ENCODE measurements at regions not wholly inside any gene's neighbourhood (a gene's known extent, or its start where the extent isn't known, plus 50 kb on each side); places are given as distances from the start of the nearest gene placed in this dataset.

- Histone ChIP-seq H3K4me3 (no peak overlapping the region), H3K27ac (no peak overlapping the region)
- no peak for TF ChIP-seq CTCF (IDR thresholded peaks at IDR 0.05)
- no peak for DNase-seq (ENCODE audit: low spot score)
Measured at GRCh38 chr5:103783669-103784068, 221.1 kb upstream of the NUDT12 start.

- no peak for TF ChIP-seq CTCF (IDR thresholded peaks at IDR 0.05)
- no peak for DNase-seq (ENCODE audit: low spot score)
- Histone ChIP-seq H3K4me3 (no peak overlapping the region), H3K27ac (no peak overlapping the region)
Measured at GRCh38 chr5:103780794-103781193, 218.2 kb upstream of the NUDT12 start.

GRCh38 chr5:103774721-103775120 is 212.1 kb upstream of the NUDT12 start:
- no peak for TF ChIP-seq CTCF (IDR thresholded peaks at IDR 0.05)
- DNase-seq (ENCODE audit: low spot score): no peak
- Histone ChIP-seq H3K4me3 (no peak overlapping the region), H3K27ac (no peak overlapping the region)

- DNase-seq (ENCODE audit: low spot score): no peak
- H3K27ac ChIP-seq: no peak overlapping the region
- H3K4me3 ChIP-seq: no peak overlapping the region
- no peak for TF ChIP-seq CTCF (IDR thresholded peaks at IDR 0.05)
Measured at GRCh38 chr5:103772248-103772647, 209.7 kb upstream of the NUDT12 start.

GRCh38 chr5:103764403-103764802 is 201.8 kb upstream of the NUDT12 start:
- H3K4me3 ChIP-seq: no peak overlapping the region
- no peak for DNase-seq (ENCODE audit: low spot score)
- TF ChIP-seq CTCF (IDR thresholded peaks at IDR 0.05): no peak

GRCh38 chr5:103758996-103759395 is 196.4 kb upstream of the NUDT12 start:
- no peak for DNase-seq (ENCODE audit: low spot score)
- no peak for TF ChIP-seq CTCF (IDR thresholded peaks at IDR 0.05)
- no peak overlapping the region for H3K4me3 ChIP-seq
- no peak overlapping the region for H3K27ac ChIP-seq

More at GRCh38 chr5:103764403-103764802, 201.8 kb upstream of the NUDT12 start:
- H3K27ac ChIP-seq: no peak overlapping the region

- no peak for DNase-seq (ENCODE audit: low spot score)
- H3K27ac ChIP-seq: no peak overlapping the region
- H3K4me3 ChIP-seq: no peak overlapping the region
- no peak for TF ChIP-seq CTCF (IDR thresholded peaks at IDR 0.05)
Measured at GRCh38 chr5:103755974-103756373, 193.4 kb upstream of the NUDT12 start.
